PC-9 (cell line): ENCODE measurements at regions not wholly inside any gene's neighbourhood (a gene's known extent, or its start where the extent isn't known, plus 50 kb on each side); places are given as distances from the start of the nearest gene placed in this dataset.

Source experiments
- EZH2 ChIP-seq: fragments of 200-600 bp; sonication (generic); IDR thresholded peaks from 2 replicates; pipeline ENCODE4 v1.8.0; 2017; ENCODE audit warnings: antibody characterized with exemption, low read depth
- TF ChIP-seq, protein P1 (sequence below): fragments of 200-600 bp; sonication (generic); conservative IDR thresholded peaks from 2 replicates; pipeline ENCODE4 v1.6.1; 2017; ENCODE audit warnings: mixed run types, antibody characterized with exemption, mild to moderate bottlenecking, moderate library complexity

- TF ChIP-seq, protein P1, sequence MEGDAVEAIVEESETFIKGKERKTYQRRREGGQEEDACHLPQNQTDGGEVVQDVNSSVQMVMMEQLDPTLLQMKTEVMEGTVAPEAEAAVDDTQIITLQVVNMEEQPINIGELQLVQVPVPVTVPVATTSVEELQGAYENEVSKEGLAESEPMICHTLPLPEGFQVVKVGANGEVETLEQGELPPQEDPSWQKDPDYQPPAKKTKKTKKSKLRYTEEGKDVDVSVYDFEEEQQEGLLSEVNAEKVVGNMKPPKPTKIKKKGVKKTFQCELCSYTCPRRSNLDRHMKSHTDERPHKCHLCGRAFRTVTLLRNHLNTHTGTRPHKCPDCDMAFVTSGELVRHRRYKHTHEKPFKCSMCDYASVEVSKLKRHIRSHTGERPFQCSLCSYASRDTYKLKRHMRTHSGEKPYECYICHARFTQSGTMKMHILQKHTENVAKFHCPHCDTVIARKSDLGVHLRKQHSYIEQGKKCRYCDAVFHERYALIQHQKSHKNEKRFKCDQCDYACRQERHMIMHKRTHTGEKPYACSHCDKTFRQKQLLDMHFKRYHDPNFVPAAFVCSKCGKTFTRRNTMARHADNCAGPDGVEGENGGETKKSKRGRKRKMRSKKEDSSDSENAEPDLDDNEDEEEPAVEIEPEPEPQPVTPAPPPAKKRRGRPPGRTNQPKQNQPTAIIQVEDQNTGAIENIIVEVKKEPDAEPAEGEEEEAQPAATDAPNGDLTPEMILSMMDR, result no peak
- TF ChIP-seq EZH2, result no peak
These were observed 326.4 kb downstream of the TGFB2 start for GRCh38 chr1:218671573-218671972.
